Upper lobe of left lung (tissue), 4 donors: ENCODE measurements at regions not wholly inside any gene's neighbourhood (a gene's known extent, or its start where the extent isn't known, plus 50 kb on each side); places are given as distances from the start of the nearest gene placed in this dataset.

Source experiments
- CTCF ChIP-seq, 6 experiments: fragments of 450-650 bp in 4 of 6; fragments of 200-600 bp in 2 of 6; sonication (generic) in 2 of 6; IDR thresholded peaks; one replicate each; pipeline ENCODE4 v1.5.1; 2016 to 2019; ENCODE audit warnings: antibody characterized with exemption in 6 of 6
- EP300 ChIP-seq, 4 donors: sonication (generic); formaldehyde crosslinking; IDR thresholded peaks; one replicate each; pipeline ENCODE4 v1.5.1; 2017; ENCODE audit warnings: antibody characterized with exemption in 4 of 4, control low read depth in 2 of 4
- POLR2A ChIP-seq, 4 donors: fragments of 450-650 bp; IDR thresholded peaks; one replicate each; pipeline ENCODE4 v1.5.1; 2016 to 2017; ENCODE audit warnings: antibody characterized with exemption in 4 of 4, mild to moderate bottlenecking in 2 of 4
- POLR2AphosphoS5 ChIP-seq, 2 donors: sonication (generic); formaldehyde crosslinking; IDR thresholded peaks; one replicate each; pipeline ENCODE4 v1.5.1; 2017; ENCODE audit warnings: antibody characterized with exemption in 2 of 2

GRCh38 chr15:81524496-81524895 is 150.5 kb upstream of the TMC3 start:
- no peak for TF ChIP-seq EP300 (IDR thresholded peaks at IDR 0.05)
- no peak for TF ChIP-seq POLR2A (IDR thresholded peaks at IDR 0.05)
- no peak for TF ChIP-seq CTCF (IDR thresholded peaks at IDR 0.05)
- TF ChIP-seq POLR2AphosphoS5 (IDR thresholded peaks at IDR 0.05) = no peak
